Mesothelial cell of epicardium (in vitro differentiated cells): ENCODE measurements at regions not wholly inside any gene's neighbourhood (a gene's known extent, or its start where the extent isn't known, plus 50 kb on each side); places are given as distances from the start of the nearest gene placed in this dataset.

Experiments used
- DNase-seq, 2 experiments: peaks; one replicate each; pipeline ENCODE4 v3.0.0; 2021; ENCODE audit warnings: low spot score in 2 of 2; ENCODE audit not compliant: unreplicated experiment in 2 of 2
- H3K27ac Mint-ChIP-seq: 2 replicates; pipeline ENCODE4 v1.8.0; 2021; ENCODE audit warnings: mixed read lengths
- H3K27me3 Mint-ChIP-seq: 2 replicates; pipeline ENCODE4 v1.8.0; 2021; ENCODE audit warnings: low read depth, mixed read lengths
- H3K36me3 Mint-ChIP-seq: 2 replicates; pipeline ENCODE4 v1.8.0; 2021; ENCODE audit warnings: mixed read lengths
- H3K4me1 Mint-ChIP-seq: 2 replicates; pipeline ENCODE4 v1.8.0; 2021; ENCODE audit warnings: mixed read lengths
- H3K4me3 Mint-ChIP-seq: 2 replicates; pipeline ENCODE4 v1.8.0; 2021; ENCODE audit warnings: mild to moderate bottlenecking, moderate library complexity, mixed read lengths
- H3K9me3 Mint-ChIP-seq: 2 replicates; pipeline ENCODE4 v1.8.0; 2021; ENCODE audit warnings: mixed read lengths
- TF ChIP-seq, protein P1 (sequence below): fragments of 200-600 bp; sonication (generic); IDR thresholded peaks from one replicate; pipeline ENCODE4 v1.5.0; 2021; ENCODE audit warnings: antibody characterized with exemption; ENCODE audit not compliant: unreplicated experiment

DNA sequence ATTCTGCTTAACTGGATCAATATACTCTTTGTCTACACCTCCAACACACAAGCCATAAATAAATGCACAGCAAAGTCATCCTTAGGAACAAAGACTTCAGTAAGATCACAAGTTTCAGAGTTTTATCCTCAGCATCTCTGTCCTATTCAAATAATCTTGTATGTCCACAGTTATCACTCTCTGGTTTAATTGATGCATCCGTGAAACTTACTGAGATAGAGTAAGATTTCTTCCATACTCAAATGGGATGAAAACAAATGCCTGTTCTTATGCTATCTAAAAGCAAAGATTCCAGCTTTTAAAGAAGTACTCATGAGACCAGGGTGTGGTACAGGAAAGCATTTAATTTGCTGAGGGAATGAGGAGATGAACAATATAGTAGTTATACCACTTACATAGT, 184.6 kb upstream of the SLC7A11 start:
- DNase-seq = no peak
- TF ChIP-seq, protein P1, sequence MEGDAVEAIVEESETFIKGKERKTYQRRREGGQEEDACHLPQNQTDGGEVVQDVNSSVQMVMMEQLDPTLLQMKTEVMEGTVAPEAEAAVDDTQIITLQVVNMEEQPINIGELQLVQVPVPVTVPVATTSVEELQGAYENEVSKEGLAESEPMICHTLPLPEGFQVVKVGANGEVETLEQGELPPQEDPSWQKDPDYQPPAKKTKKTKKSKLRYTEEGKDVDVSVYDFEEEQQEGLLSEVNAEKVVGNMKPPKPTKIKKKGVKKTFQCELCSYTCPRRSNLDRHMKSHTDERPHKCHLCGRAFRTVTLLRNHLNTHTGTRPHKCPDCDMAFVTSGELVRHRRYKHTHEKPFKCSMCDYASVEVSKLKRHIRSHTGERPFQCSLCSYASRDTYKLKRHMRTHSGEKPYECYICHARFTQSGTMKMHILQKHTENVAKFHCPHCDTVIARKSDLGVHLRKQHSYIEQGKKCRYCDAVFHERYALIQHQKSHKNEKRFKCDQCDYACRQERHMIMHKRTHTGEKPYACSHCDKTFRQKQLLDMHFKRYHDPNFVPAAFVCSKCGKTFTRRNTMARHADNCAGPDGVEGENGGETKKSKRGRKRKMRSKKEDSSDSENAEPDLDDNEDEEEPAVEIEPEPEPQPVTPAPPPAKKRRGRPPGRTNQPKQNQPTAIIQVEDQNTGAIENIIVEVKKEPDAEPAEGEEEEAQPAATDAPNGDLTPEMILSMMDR = no peak

DNA sequence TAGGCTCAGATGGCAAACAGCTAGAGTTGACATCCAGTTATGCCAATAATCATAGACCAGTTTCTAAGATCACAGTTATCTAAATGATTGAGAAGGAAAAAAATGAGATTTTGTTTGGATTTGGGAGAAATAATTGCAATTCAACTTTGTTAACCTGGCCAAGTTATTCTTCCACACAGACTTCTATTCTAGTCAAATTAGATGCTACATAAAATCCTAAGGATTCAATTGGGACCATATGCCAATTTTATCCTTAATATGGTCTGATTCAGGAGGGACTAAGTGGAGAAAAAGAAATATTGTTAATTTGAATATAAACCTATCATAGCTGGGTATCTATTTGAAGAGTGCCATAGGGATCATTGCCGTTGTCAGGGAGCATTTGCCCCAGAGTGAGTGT, 178.3 kb upstream of the SLC7A11 start:
- DNase-seq = no peak
- peaks cover 5% of the 10 kb centered on the region for H3K9me3 Mint-ChIP-seq
- H3K4me1 Mint-ChIP-seq = peaks cover 3% of the 10 kb centered on the region
- TF ChIP-seq, protein P1 = no peak
- no peaks in the 10 kb centered on the region for H3K27me3 Mint-ChIP-seq
- no peaks in the 10 kb centered on the region for H3K36me3 Mint-ChIP-seq
- no peak overlapping the region for H3K4me3 Mint-ChIP-seq
- no peak overlapping the region for H3K27ac Mint-ChIP-seq

More for the DNA sequence above, 184.6 kb upstream of the SLC7A11 start:
- Mint-ChIP-seq H3K27ac (no peak overlapping the region), H3K27me3 (no peaks in the 10 kb centered on the region), H3K4me1 (no peaks in the 10 kb centered on the region), H3K9me3 (peaks cover 5% of the 10 kb centered on the region), H3K4me3 (no peak overlapping the region), H3K36me3 (no peaks in the 10 kb centered on the region)

DNA sequence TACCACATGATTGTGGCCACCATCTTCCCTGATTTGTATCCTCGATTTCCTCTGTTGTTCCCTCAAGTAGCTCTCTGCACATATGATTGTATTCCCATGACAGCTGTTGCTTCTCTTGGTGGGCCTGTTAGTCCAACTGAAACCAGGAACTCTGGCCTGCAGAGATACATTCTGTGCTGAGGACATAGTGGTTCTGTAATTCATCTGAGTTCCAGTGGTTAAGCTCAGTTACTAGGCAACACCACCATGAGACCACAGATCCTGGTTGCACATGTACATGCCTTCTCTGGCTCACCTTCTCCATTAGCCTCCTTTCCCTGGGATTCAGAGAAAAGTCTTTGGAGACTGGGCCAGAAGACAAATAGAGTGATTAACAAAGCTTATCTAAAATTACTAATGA, 172.1 kb upstream of the SLC7A11 start:
- H3K9me3 Mint-ChIP-seq = no peaks in the 10 kb centered on the region
- no peak for DNase-seq
- TF ChIP-seq, protein P1 = no peak
- no peak overlapping the region for H3K4me3 Mint-ChIP-seq
- H3K4me1 Mint-ChIP-seq = peaks cover 3% of the 10 kb centered on the region
- peaks cover 2% of the 10 kb centered on the region for H3K27me3 Mint-ChIP-seq
- no peak overlapping the region for H3K27ac Mint-ChIP-seq
- no peaks in the 10 kb centered on the region for H3K36me3 Mint-ChIP-seq

DNA sequence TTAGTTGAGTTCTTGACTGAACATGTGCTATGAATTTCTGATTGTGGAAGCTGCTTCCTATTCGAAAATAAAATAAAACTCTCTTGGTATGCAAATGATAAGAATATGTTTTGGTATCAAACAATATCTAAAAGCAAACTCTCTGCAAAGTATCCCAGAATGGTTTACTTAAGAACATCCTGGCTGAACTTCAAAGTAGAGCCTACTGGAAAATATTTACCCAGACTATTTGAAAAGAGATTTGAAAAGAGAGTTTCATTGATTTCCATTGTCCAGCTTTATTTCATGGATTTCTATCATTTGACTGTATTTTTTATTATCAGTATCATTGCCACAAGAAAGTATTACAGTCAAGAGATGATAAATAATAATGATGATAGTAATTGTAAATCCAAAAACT, 171.1 kb upstream of the SLC7A11 start:
- no peak overlapping the region for H3K27ac Mint-ChIP-seq
- TF ChIP-seq, protein P1 = no peak
- no peak for DNase-seq
- no peaks in the 10 kb centered on the region for H3K36me3 Mint-ChIP-seq
- peaks cover 3% of the 10 kb centered on the region for H3K4me1 Mint-ChIP-seq
- peaks cover 2% of the 10 kb centered on the region for H3K27me3 Mint-ChIP-seq
- no peak overlapping the region for H3K4me3 Mint-ChIP-seq
- H3K9me3 Mint-ChIP-seq = no peaks in the 10 kb centered on the region

DNA sequence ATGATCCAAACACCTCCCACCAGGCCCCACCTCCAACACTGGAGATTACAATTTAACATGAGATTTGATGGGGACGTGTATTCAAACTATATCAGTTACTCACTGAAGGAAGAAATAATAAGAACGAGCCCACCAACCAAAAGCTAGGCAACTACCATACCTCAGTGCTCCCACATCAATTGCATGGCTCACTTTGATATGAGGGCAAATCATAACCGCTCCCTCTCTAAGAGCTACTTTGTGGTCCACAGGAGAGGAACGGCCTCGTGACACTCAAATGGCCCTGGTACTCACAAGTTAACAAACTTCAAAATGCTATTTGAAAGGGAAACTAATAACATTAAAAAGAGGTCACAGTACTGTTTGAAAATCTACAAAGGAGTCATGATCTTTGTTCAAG, 170.7 kb upstream of the SLC7A11 start:
- peaks cover 2% of the 10 kb centered on the region for H3K27me3 Mint-ChIP-seq
- DNase-seq = no peak
- TF ChIP-seq, protein P1 = no peak
- no peak overlapping the region for H3K27ac Mint-ChIP-seq
- H3K9me3 Mint-ChIP-seq = no peaks in the 10 kb centered on the region
- no peaks in the 10 kb centered on the region for H3K36me3 Mint-ChIP-seq
- peaks cover 3% of the 10 kb centered on the region for H3K4me1 Mint-ChIP-seq
- no peak overlapping the region for H3K4me3 Mint-ChIP-seq

DNA sequence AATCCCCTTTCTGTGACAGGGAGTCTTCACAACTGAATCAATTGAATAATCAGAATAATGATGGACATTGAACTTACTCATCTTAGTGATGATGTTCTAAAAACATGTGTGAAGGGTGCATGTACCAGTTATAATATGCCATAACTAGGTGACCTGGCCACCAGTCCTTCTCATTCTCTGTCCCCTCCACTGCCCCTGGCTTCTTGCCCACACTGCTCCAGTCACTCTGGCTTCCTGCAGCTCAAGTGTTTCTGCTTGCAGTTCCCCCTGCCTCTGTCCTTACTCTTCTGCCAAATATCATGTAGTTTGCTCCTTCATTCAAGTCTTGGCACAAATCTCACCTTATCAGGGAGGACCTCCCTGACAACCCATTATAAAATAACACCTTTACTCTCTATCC, 168.1 kb upstream of the SLC7A11 start:
- H3K4me1 Mint-ChIP-seq = peaks cover 16% of the 10 kb centered on the region
- TF ChIP-seq, protein P1 = no peak

More for the DNA sequence above, 168.1 kb upstream of the SLC7A11 start:
- no peak overlapping the region for H3K27ac Mint-ChIP-seq
- H3K9me3 Mint-ChIP-seq = no peaks in the 10 kb centered on the region
- peaks cover 2% of the 10 kb centered on the region for H3K27me3 Mint-ChIP-seq
- H3K4me3 Mint-ChIP-seq = no peak overlapping the region
- no peaks in the 10 kb centered on the region for H3K36me3 Mint-ChIP-seq
- DNase-seq = no peak
